22Rv1 (cell line): ENCODE measurements at regions not wholly inside any gene's neighbourhood (a gene's known extent, or its start where the extent isn't known, plus 50 kb on each side); places are given as distances from the start of the nearest gene placed in this dataset.

ENCODE experiments used
- H3K27ac ChIP-seq: fragments of 450-650 bp; 2 replicates; pipeline ENCODE4 v1.5.1; 2017
- CTCF ChIP-seq: fragments of 450-650 bp; IDR thresholded peaks from 2 replicates; pipeline ENCODE4 v1.5.1; 2017; ENCODE audit warnings: mild to moderate bottlenecking
- ZFX ChIP-seq: fragments of 450-650 bp; IDR thresholded peaks from 2 replicates; pipeline ENCODE4 v1.6.1; 2017; ENCODE audit warnings: antibody characterized with exemption, borderline replicate concordance

GRCh38 chr14:27370775-27371174 is 772.9 kb upstream of the NOVA1 start:
- no peak overlapping the region for H3K27ac ChIP-seq
- TF ChIP-seq CTCF: no peak

DNA sequence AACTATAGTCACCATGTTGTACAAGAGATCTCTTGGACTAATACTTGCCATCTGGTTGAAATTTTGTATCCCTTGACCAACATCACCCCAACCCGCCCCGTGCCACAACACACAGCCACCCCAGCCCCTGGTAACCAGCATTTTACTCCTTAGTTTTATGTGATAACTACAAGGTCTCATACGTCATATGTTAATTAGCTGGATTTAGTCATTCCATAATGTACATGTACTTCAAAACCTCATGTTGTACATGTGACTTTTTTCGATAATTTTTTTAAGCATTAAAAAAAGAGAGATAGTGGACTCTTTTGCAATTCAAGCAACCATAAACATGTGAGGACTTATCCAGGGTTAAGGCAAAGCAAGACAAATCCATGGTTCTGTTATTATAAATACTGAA is 773.4 kb upstream of the NOVA1 start:
- TF ChIP-seq CTCF (no peak), ZFX (no peak)
- no peak overlapping the region for H3K27ac ChIP-seq

DNA sequence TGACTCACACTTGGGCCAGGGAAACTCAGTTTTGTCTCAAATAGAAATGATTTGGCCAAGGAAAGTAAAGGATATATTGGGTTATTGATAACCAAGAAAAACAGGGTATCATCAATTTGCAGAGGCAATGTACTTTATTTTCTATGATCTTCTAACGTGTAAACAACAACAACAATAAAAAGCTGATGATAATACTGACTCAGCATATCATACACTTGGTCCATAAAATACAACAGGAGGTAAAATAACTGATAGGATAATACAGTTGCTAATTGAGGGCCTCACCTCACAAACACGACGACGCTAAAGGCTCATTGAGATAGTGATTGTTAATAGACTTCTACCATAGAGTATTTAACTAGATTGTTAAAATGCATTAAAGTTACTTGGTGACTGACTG is 774.0 kb upstream of the NOVA1 start:
- TF ChIP-seq ZFX (no peak), CTCF (no peak)
- H3K27ac ChIP-seq: no peak overlapping the region

- no peak overlapping the region for H3K27ac ChIP-seq
- TF ChIP-seq CTCF: no peak
Measured at GRCh38 chr14:27372771-27373170, 774.9 kb upstream of the NOVA1 start.

DNA sequence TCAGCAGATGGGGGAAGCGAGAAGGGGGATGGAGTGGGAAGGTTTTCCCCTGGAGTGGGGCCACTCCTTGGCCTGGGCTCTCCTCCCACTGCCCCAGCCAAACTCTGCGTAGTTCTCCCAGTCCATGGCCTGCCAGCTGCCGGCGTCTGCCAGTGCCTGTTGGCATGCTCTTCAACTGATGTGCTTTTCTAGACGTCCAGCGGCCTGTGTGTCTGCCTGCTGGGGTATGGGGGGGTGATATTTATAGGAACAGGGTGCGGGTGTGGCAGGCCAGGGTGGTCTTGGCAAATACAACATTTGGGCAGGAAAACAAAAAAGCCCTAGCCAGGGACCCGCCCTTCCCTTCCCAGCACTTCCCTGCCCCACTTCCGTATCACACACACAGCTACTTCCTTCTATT is 786.3 kb upstream of the NOVA1 start:
- no peak for TF ChIP-seq ZFX
- TF ChIP-seq CTCF: no peak
- H3K27ac ChIP-seq: no peak overlapping the region

- no peak overlapping the region for H3K27ac ChIP-seq
- no peak for TF ChIP-seq CTCF
- no peak for TF ChIP-seq ZFX
Measured at GRCh38 chr14:27386391-27386790, 788.6 kb upstream of the NOVA1 start.

- no peak overlapping the region for H3K27ac ChIP-seq
- TF ChIP-seq CTCF: no peak
- no peak for TF ChIP-seq ZFX
Measured at GRCh38 chr14:27387463-27387862, 789.6 kb upstream of the NOVA1 start.
